GM19324 (cell line): ENCODE measurements at regions not wholly inside any gene's neighbourhood (a gene's known extent, or its start where the extent isn't known, plus 50 kb on each side); places are given as distances from the start of the nearest gene placed in this dataset.
"Not testable (repeated sequence)": the region's sequence is repeated elsewhere in the genome, so short reads cannot be mapped to it uniquely, and the experiment has no call there.

ENCODE experiments used
- ATAC-seq: cut with Tn5 transposase; IDR thresholded peaks from one replicate; pipeline ENCODE4 v1.9.1; 2021; ENCODE audit warnings: mild to moderate bottlenecking, moderate library complexity; ENCODE audit not compliant: unreplicated experiment, low FRiP score

DNA sequence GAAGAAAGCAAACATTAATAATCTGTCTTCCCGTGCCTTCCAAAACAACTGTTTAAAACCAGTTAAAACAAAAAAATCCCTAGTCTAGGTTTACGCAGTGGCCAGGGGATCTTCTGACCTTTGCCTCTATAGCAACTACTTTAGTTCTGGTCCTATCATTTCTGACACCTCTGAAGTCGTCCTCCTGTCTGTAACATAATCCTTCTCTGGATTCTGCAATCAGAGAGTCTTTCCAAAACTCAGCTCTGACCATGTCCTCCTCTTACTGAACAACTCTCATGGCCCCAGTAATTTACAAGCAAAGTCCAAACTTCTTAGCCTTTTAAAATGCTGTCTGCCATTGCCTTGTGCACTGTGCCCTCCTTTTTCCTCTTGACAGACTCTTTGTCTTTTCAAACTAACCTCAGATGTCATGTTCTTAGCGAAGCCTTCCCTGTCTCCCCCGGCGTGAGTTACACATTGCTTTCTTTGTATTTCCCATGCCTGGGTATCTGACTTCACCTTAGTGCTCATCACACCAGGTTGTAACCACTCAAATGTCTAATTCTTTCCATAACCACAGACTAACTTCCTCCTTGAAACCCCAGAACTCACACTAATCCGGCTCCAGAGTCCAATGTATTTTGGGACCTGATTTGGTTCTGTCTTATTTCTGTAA is 105.2 kb upstream of the BNIP2 start:
- no peak for ATAC-seq

- ATAC-seq = no peak
These were observed 103.2 kb upstream of the BNIP2 start for GRCh38 chr15:59792359-59792758.

GRCh38 chr15:59791755-59792154 is 102.6 kb upstream of the BNIP2 start:
- no peak for ATAC-seq

DNA sequence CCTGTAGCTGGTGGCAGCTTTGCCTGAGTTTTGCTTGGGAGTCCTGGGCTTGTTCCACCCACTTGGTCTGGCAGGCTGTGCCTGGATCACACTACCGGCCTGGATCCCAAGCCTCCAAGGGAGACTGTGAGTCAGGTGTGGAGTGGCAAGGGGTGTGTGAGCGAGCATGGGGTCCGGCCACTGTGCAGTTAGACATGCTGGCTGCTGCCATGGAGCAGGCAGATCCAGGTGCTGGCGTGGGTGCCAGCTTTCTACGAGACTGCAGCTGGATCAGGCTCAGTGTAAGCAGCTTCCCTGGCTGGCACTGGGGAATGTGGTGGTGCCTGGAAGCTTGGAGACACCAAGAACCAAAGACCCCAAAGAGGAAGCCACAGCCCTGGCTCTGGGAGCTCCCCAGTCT is 102.0 kb upstream of the BNIP2 start:
- ATAC-seq = no peak

DNA sequence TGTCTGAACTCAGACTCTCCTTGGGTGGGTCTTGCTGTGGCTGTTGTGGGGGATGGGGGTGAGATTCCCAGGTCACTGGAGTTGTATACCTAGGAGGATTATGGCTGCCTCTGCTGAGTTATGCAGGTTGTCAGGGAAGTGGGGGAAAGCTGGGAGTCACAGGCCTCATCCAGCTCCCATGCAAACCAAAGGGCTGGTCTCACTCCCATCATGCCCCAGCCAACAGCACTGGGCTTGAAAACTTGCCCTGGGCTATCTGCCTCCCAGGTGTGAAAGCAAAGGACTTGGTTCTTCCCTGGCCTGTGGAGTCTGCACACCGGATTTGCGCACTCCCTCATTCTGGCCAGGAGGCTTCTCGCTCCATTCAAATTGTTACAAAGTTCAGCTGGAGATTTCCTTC is 97.3 kb upstream of the BNIP2 start:
- ATAC-seq = not testable (repeated sequence)

DNA sequence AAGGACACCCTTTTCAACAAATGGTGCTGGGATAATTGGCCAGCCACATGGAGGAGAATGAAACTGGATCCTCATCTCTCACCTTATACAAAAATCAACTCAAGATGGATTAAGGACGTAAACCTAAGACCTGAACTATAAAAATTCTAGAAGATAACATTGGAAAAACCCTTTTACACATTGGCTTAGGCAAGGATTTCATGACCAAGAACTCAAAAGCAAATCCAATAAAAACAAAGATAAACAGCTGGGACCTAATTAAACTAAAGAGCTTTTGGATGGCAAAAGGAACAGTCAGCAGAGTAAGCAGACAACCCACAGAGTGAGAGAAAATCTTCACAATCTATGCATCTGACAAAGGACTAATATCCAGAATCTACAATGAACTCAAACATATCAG is 96.9 kb upstream of the BNIP2 start:
- ATAC-seq = not testable (repeated sequence)

GRCh38 chr15:59783774-59784520 is 94.8 kb upstream of the BNIP2 start:
- not testable (repeated sequence) for ATAC-seq

DNA sequence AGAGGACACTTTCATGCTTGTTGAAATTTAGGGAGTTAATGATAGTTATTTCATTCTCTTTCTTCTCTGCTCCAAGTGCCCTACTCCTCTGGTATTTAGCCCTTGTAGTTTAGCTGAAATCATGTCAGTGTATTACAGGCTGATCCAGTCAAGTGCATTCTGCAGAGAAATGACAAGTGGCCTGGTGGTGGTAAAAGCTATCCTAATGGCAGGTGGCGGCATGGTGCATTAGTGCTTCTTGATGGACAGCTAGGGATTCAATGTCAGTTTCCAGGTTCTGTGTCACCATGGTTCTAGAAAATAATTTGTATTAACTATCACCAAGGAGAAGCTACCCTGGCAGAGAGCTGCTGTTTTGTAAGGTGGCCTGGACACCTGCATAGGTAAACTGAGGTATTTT is 90.0 kb upstream of the BNIP2 start:
- no peak for ATAC-seq

DNA sequence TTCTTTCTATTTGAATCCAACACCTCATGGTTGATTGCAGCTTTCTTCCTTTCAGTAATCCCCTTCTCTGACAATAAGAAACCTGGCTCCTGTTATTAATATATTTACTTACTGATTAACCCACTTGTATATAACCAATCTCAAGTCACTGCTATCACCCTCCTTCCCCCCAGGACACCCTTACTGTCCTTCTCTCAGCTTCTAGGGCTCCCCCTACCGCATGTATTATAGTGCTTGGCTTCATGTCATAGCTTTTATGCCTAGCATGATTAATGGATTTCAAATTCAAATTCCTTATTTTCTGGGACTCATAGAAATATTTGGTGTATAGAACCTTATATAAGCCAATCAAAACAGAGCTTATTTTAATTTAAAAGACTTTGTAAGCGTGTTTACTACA is 75.7 kb upstream of the BNIP2 start:
- no peak for ATAC-seq

- no peak for ATAC-seq
These were observed 73.4 kb upstream of the BNIP2 start for GRCh38 chr15:59762558-59762957.

- not testable (repeated sequence) for ATAC-seq
These were observed 71.1 kb upstream of the BNIP2 start for GRCh38 chr15:59760256-59760655.

DNA sequence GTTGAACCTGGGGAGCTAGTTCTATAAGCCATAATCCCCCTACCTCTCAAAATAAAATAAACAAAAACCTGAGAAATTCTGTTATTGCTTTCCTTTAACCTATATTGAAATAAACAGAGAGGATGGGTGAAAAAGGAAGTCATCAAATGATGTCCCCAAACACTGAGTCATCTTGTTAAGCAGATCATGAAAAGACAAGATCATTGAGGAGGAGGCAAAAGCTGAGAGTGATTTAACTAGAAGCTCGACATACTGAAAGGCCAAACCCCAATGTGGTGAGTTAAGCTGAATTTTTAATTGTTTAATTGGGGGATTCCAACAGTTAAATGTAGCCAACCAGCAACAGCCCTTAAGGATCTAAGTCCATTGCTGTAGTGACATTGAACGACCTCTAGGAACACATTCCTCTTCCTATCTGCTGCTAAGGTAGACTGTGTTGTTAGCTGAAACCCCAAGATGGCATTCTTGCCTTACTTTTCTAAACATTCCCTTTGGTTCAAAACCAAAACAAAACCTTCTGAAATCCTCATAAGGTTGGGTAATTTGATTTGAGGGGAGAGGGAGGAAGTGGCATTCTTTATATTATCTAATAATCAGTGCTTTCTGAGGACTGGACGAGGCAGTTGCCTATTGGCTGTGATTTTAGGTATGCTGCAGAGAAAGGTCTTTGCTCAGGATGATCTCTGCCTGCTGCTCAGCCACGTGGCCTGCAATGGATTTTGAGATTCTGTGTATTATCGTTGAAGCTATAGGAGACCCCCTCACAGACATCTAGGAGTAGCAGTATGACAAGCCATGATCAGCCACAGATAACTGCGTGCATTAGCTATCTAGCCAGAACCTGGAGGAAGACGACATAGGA is 62.7 kb upstream of the BNIP2 start:
- no peak for ATAC-seq

GRCh38 chr15:59746777-59747176 is 57.7 kb upstream of the BNIP2 start:
- ATAC-seq = no peak

GRCh38 chr15:59741274-59741906 is 52.3 kb upstream of the BNIP2 start:
- ATAC-seq = no peak

DNA sequence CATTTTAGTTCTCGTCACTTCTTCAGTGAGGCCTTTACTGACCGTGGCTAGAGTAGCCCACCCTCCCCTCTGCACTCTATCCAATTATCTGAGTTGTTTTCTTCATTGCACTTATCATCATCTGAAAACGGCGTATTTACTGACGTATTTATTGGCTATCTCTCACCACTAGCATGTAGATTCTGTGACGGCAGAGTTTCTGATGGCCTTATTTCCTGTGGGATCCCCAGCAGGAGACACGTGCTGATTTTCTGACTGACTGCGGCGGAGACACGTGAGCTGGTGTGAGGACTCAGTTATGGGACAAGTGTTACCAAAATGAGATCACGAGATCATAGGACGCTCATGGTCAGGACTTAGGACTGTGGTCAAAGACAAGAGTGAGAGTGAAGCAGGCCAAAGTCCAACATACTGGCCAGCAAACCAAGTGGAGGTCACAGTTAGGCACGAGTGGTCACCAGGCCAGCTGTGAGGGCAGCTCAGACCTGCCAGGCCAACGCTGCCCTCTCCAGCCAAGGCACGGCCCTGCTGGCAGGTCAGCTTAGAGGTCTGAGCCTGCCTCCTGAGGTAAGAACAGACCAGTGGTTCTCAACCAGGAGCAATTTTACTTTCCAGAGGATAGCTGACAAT is 50.6 kb upstream of the BNIP2 start:
- no peak for ATAC-seq
